HepG2 (cell line): ENCODE measurements at regions not wholly inside any gene's neighbourhood (a gene's known extent, or its start where the extent isn't known, plus 50 kb on each side); places are given as distances from the start of the nearest gene placed in this dataset.

ENCODE experiments used
- ATAC-seq: fragments of 200-7000 bp; cut with Tn5 transposase; 3 replicates; pipeline ENCODE4 v1.9.1; 2020; ENCODE audit warnings: mild to moderate bottlenecking, moderate library complexity
- BruUV-seq: library from RNA; stranded (reverse); fragments of 400-500 nt; replicated peaks from 2 replicates; lab custom pipeline; 2021; lab: Mats Ljungman, UMichigan
- CTCF ChIA-PET: fragments of 300-600 bp; formaldehyde crosslinking; extraction: SDS; loops from one replicate; lab custom pipeline; 2021; ENCODE audit warnings: low total read pairs, inconsistent platforms, low intra/inter-chr PET ratio; lab: Yijun Ruan, JAX
- POLR2A ChIA-PET: fragments of 350-600 bp; sonication (Branson Sonifier 250); formaldehyde crosslinking; loops from one replicate; lab custom pipeline; 2020; ENCODE audit warnings: antibody characterized with exemption, inconsistent platforms; lab: Yijun Ruan, JAX
- DNase-seq: peaks from one replicate; pipeline ENCODE4 v3.0.0-alpha.2; 2015; ENCODE audit warnings: low spot score
- FAIRE-seq: peaks from 3 replicates; lab custom pipeline; 2011; peaks lifted over from hg19 to GRCh38; lab: Jason Lieb, UNC
- H2AFZ ChIP-seq: one replicate; pipeline ENCODE4 v1.6.1; 2011; ENCODE audit warnings: low read length, inconsistent platforms
- H3K27ac ChIP-seq: fragments of 300-600 bp; 3 replicates; pipeline ENCODE4 v1.8.0; 2011; ENCODE audit warnings: mixed run types, mild to moderate bottlenecking, mixed read lengths, low read length, inconsistent platforms; ENCODE audit not compliant: insufficient read depth; ENCODE audit errors: extremely low read length
- H3K27me3 ChIP-seq, 2 experiments: fragments of 200-600 bp in 1 of 2; 2 replicates in 1 of 2; 3 replicates in 1 of 2; pipeline versions ENCODE4 v1.6.0 to v1.8.0; 2011; ENCODE audit warnings: low read length in 2 of 2, mild to moderate bottlenecking in 2 of 2, moderate library complexity in 2 of 2, inconsistent platforms in 1 of 2; ENCODE audit not compliant: insufficient read depth in 2 of 2, control insufficient read depth in 1 of 2
- H3K36me3 ChIP-seq, 2 experiments: fragments of 200-600 bp in 1 of 2; replicated peaks in 1 of 2; 2 replicates in 1 of 2; 3 replicates in 1 of 2; pipeline versions ENCODE4 v1.5.1 to v1.8.0; 2011; ENCODE audit warnings: low read length in 2 of 2, inconsistent platforms in 1 of 2; ENCODE audit not compliant: insufficient read depth in 2 of 2, control insufficient read depth in 1 of 2
- H3K4me1 ChIP-seq: 2 replicates; pipeline ENCODE4 v1.5.1; 2012; ENCODE audit warnings: low read length, inconsistent platforms; ENCODE audit not compliant: insufficient read depth
- H3K4me2 ChIP-seq: 2 replicates; pipeline ENCODE4 v1.6.0; 2011; ENCODE audit warnings: low read depth, low read length, inconsistent platforms
- H3K4me3 ChIP-seq, 3 experiments: fragments of 200-600 bp in 1 of 3; sonication (generic), shearing (Covaris generic) in 1 of 3; replicated peaks in 1 of 3; 2 replicates each; pipeline ENCODE4 v1.5.1; 2011 to 2016; ENCODE audit warnings: low read length in 3 of 3, inconsistent platforms in 2 of 3, low read depth in 2 of 3, mild to moderate bottlenecking in 2 of 3, control low read depth in 1 of 3, mixed read lengths in 1 of 3; ENCODE audit not compliant: insufficient read depth in 1 of 3
- H3K79me2 ChIP-seq: one replicate; pipeline ENCODE4 v1.6.1; 2011; ENCODE audit warnings: low read length, inconsistent platforms; ENCODE audit not compliant: insufficient read depth
- H3K9ac ChIP-seq: 2 replicates; pipeline ENCODE4 v1.6.0; 2011; ENCODE audit warnings: mild to moderate bottlenecking, low read depth, low read length, inconsistent platforms; ENCODE audit not compliant: insufficient read depth
- H3K9me3 ChIP-seq: 2 replicates; pipeline ENCODE4 v1.5.1; 2012; ENCODE audit warnings: mild to moderate bottlenecking, low read length
- H4K20me1 ChIP-seq: 2 replicates; pipeline ENCODE4 v1.6.0; 2011; ENCODE audit warnings: inconsistent platforms, mild to moderate bottlenecking, low read length, moderate library complexity; ENCODE audit not compliant: insufficient read depth
- AKAP8 ChIP-seq: sonication (generic); formaldehyde crosslinking; IDR thresholded peaks from 2 replicates; pipeline ENCODE4 v1.5.1; 2020; ENCODE audit warnings: mild to moderate bottlenecking, missing genetic modification reagents
- ARNT ChIP-seq: fragments of 450-650 bp; IDR thresholded peaks from 2 replicates; pipeline ENCODE4 v1.6.1; 2017
- HIC2 ChIP-seq: sonication (generic); formaldehyde crosslinking; IDR thresholded peaks from 2 replicates; pipeline ENCODE4 v1.9.0; 2022; ENCODE audit warnings: low read depth, missing genetic modification reagents
- LBX2 ChIP-seq: sonication (generic); formaldehyde crosslinking; IDR thresholded peaks from 2 replicates; pipeline ENCODE4 v1.5.0; 2020; ENCODE audit warnings: missing genetic modification reagents, mild to moderate bottlenecking, borderline replicate concordance
- RFX3 ChIP-seq: IDR thresholded peaks from 2 replicates; pipeline ENCODE4 v1.6.1; 2016; ENCODE audit warnings: missing biosample characterization, missing genetic modification reagents
- RORA ChIP-seq: sonication (generic); formaldehyde crosslinking; IDR thresholded peaks from 2 replicates; pipeline ENCODE4 v1.5.0; 2020; ENCODE audit warnings: mild to moderate bottlenecking, missing genetic modification reagents, moderate library complexity
- TBL1XR1 ChIP-seq: fragments of 150-350 bp; IDR thresholded peaks from 2 replicates; pipeline ENCODE4 v1.6.1; 2014; ENCODE audit warnings: borderline replicate concordance, low read length; ENCODE audit not compliant: partially characterized antibody
- ZBTB26 ChIP-seq: IDR thresholded peaks from 2 replicates; pipeline ENCODE4 v1.6.1; 2016; ENCODE audit warnings: missing compliant biosample characterization, missing genetic modification reagents, borderline replicate concordance
- ZBTB49 ChIP-seq: sonication (generic); formaldehyde crosslinking; IDR thresholded peaks from 2 replicates; pipeline ENCODE4 v1.4.0; 2020; ENCODE audit warnings: missing genetic modification reagents, borderline replicate concordance
- ZNF180 ChIP-seq: sonication (generic); formaldehyde crosslinking; IDR thresholded peaks from 2 replicates; pipeline ENCODE4 v1.4.0; 2020; ENCODE audit warnings: low read depth, missing genetic modification reagents, borderline replicate concordance
- ZNF253 ChIP-seq: sonication (generic); formaldehyde crosslinking; IDR thresholded peaks from 2 replicates; pipeline ENCODE4 v1.8.0; 2022; ENCODE audit warnings: mild to moderate bottlenecking, missing genetic modification reagents, borderline replicate concordance
- ZNF362 ChIP-seq: sonication (generic); formaldehyde crosslinking; IDR thresholded peaks from 2 replicates; pipeline ENCODE4 v1.4.0; 2020; ENCODE audit warnings: missing genetic modification reagents, mild to moderate bottlenecking, borderline replicate concordance
- ZNF512 ChIP-seq: sonication (generic); formaldehyde crosslinking; IDR thresholded peaks from 2 replicates; pipeline ENCODE4 v1.4.0; 2020; ENCODE audit warnings: mild to moderate bottlenecking, missing genetic modification reagents
- ZNF614 ChIP-seq: IDR thresholded peaks from 2 replicates; pipeline ENCODE4 v1.6.1; 2018; ENCODE audit warnings: missing biosample characterization, missing genetic modification reagents, inconsistent platforms, borderline replicate concordance
- ZNF781 ChIP-seq: sonication (generic); formaldehyde crosslinking; IDR thresholded peaks from 2 replicates; pipeline ENCODE4 v1.5.1; 2020; ENCODE audit warnings: borderline replicate concordance, mild to moderate bottlenecking, missing genetic modification reagents; ENCODE audit errors: not compliant biosample characterization
- ZSCAN31 ChIP-seq: sonication (generic); formaldehyde crosslinking; IDR thresholded peaks from 2 replicates; pipeline ENCODE4 v1.5.0; 2020; ENCODE audit warnings: low read depth, mild to moderate bottlenecking, missing genetic modification reagents
- WGBS: methylation state at CpG from one replicate; pipeline ENCODE4 v1.1.6; 2017; ENCODE audit warnings: low lambda C conversion rate; 5-methylcytosine and 5-hydroxymethylcytosine counted together
- in situ Hi-C: cut with HindIII; loops from 2 replicates; pipeline ENCODE4 v1.10.0; 2017; ENCODE audit warnings: low pct_unique_long_range_greater_than_20kb; ENCODE audit not compliant: extremely low pct_ligation_motif_present
- intact Hi-C: fragments of 100-400 bp; cut with micrococcal nuclease; formaldehyde crosslinking; loops from one replicate; pipeline ENCODE4 v1.10.0; 2022; ENCODE audit not compliant: unreplicated experiment

- no peak overlapping the region for H3K4me3 ChIP-seq
- DNase-seq (no peak), FAIRE-seq (no peak), ATAC-seq (no peak)
- no peak overlapping the region for H3K4me2 ChIP-seq
- 12% methylated on average over 2 of the region's 2 CpGs for WGBS
- H3K4me1 ChIP-seq, result no peaks in the 10 kb centered on the region
- no peak overlapping the region for H2AFZ ChIP-seq
- H3K9me3 ChIP-seq, result no peaks in the 10 kb centered on the region
- intact Hi-C loops, result loop anchor here (5.0 kb wide), 1 partner anchor 342 kb away; no protein-coding TSS in a partner anchor
- ChIA-PET CTCF (no interaction called here), POLR2A (no interaction called here)
- H4K20me1 ChIP-seq, result no peaks in the 10 kb centered on the region
- in situ Hi-C loops, result no loop called here
- no peaks in the 10 kb centered on the region for H3K36me3 ChIP-seq
- no peaks in the 10 kb centered on the region for H3K79me2 ChIP-seq
- H3K27ac ChIP-seq, result no peak overlapping the region
- no peaks in the 10 kb centered on the region for H3K27me3 ChIP-seq
- H3K9ac ChIP-seq, result no peak overlapping the region
- no TSS peak for BruUV-seq
- TF ChIP-seq HIC2 (no peak), ARNT (no peak), ZNF180 (no peak), LBX2 (no peak), ZNF614 (CRISPR knock-in tag) (no peak), ZBTB26 (CRISPR knock-in tag) (no peak), ZNF253 (CRISPR knock-in tag) (no peak), TBL1XR1 (no peak), ZNF362 (CRISPR knock-in tag) (no peak), ZNF512 (CRISPR knock-in tag) (no peak), RFX3 (CRISPR knock-in tag) (no peak), AKAP8 (no peak), ZSCAN31 (CRISPR knock-in tag) (no peak), ZBTB49 (CRISPR knock-in tag) (no peak), ZNF781 (no peak), RORA (no peak)
These were observed 135.4 kb upstream of the FSHR start for GRCh38 chr2:49289711-49290110.
